K562 (cell line): ENCODE measurements at regions not wholly inside any gene's neighbourhood (a gene's known extent, or its start where the extent isn't known, plus 50 kb on each side); places are given as distances from the start of the nearest gene placed in this dataset.

ENCODE experiments used
- ATAC-seq: fragments of 200-7000 bp; cut with Tn5 transposase; 3 replicates; pipeline ENCODE4 v1.9.1; 2020; ENCODE audit warnings: moderate library complexity
- BruUV-seq: library from RNA; stranded (reverse); fragments of 400-500 nt; replicated peaks from 2 replicates; lab custom pipeline; 2021; lab: Mats Ljungman, UMichigan
- CTCF ChIA-PET: fragments of 300-600 bp; formaldehyde crosslinking; extraction: SDS; loops from one replicate; lab custom pipeline; 2021; ENCODE audit warnings: low intra/inter-chr PET ratio; lab: Yijun Ruan, JAX
- POLR2A ChIA-PET: fragments of 300-600, 350-650 bp; sonication (Branson Sonifier 250); formaldehyde crosslinking; extraction: SDS; loops from one replicate; lab custom pipeline; 2021; ENCODE audit warnings: antibody characterized with exemption, inconsistent platforms; lab: Yijun Ruan, JAX
- DNase-seq, 4 experiments: peaks; one replicate each; pipeline versions ENCODE4 v3.0.0 to v3.0.0-alpha.2; 2011 to 2018; ENCODE audit warnings: low spot score in 3 of 4, mixed read lengths in 3 of 4; ENCODE audit errors: extremely low read depth in 1 of 4
- FAIRE-seq: peaks from 2 replicates; lab custom pipeline; 2011; peaks lifted over from hg19 to GRCh38; lab: Jason Lieb, UNC
- H2AFZ ChIP-seq: 2 replicates; pipeline ENCODE4 v1.6.0; 2011; ENCODE audit warnings: low read depth, low read length, control low read depth, inconsistent platforms
- H3K27ac ChIP-seq: fragments of 200-600 bp; 3 replicates; pipeline ENCODE4 v1.8.0; 2011; ENCODE audit warnings: low read depth, mild to moderate bottlenecking, control low read depth, inconsistent platforms, low read length, moderate library complexity, mixed read lengths; ENCODE audit errors: extremely low read depth
- H3K27me3 ChIP-seq, 2 experiments: fragments of 300-600 bp in 1 of 2; 2 replicates in 1 of 2; 3 replicates in 1 of 2; pipeline versions ENCODE4 v1.6.0 to v1.8.0; 2011; ENCODE audit warnings: inconsistent platforms in 2 of 2, low read length in 2 of 2, mild to moderate bottlenecking in 1 of 2, mixed read lengths in 1 of 2, moderate library complexity in 1 of 2; ENCODE audit not compliant: control insufficient read depth in 2 of 2, insufficient read depth in 2 of 2
- H3K36me3 ChIP-seq: fragments of 300-600 bp; 3 replicates; pipeline ENCODE4 v1.8.0; 2011; ENCODE audit warnings: mild to moderate bottlenecking, low read length, inconsistent platforms; ENCODE audit not compliant: control insufficient read depth, insufficient read depth
- H3K4me1 ChIP-seq, 2 experiments: fragments of 200-600 bp in 1 of 2; replicated peaks in 1 of 2; 2 replicates in 1 of 2; 3 replicates in 1 of 2; pipeline versions ENCODE4 v1.5.1 to v1.8.0; 2011; ENCODE audit warnings: inconsistent platforms in 2 of 2, low read length in 2 of 2, mild to moderate bottlenecking in 1 of 2, mixed read lengths in 1 of 2, moderate library complexity in 1 of 2; ENCODE audit not compliant: control insufficient read depth in 2 of 2, insufficient read depth in 2 of 2
- H3K4me2 ChIP-seq: 2 replicates; pipeline ENCODE4 v1.6.1; 2011; ENCODE audit warnings: low read length, control low read depth, inconsistent platforms, mixed read lengths; ENCODE audit not compliant: insufficient read depth
- H3K4me3 ChIP-seq: fragments of 200-600 bp; sonication (generic), shearing (Covaris generic); 2 replicates; pipeline ENCODE4 v1.5.1; 2016; ENCODE audit warnings: control low read depth, inconsistent platforms
- H3K79me2 ChIP-seq: fragments of 200-600 bp; 3 replicates; pipeline ENCODE4 v1.8.0; 2011; ENCODE audit warnings: low read length, inconsistent platforms; ENCODE audit not compliant: control insufficient read depth, insufficient read depth
- H3K9ac ChIP-seq, 2 experiments: 2 replicates each; pipeline versions ENCODE4 v1.6.0 to v1.6.1; 2011; ENCODE audit warnings: low read depth in 2 of 2, low read length in 2 of 2, control low read depth in 1 of 2, inconsistent platforms in 1 of 2, mild to moderate bottlenecking in 1 of 2, mixed read lengths in 1 of 2; ENCODE audit not compliant: insufficient read depth in 1 of 2
- H3K9me1 ChIP-seq: one replicate; pipeline ENCODE4 v1.6.0; 2011; ENCODE audit warnings: inconsistent platforms, mild to moderate bottlenecking, low read length, moderate library complexity; ENCODE audit not compliant: control insufficient read depth, insufficient read depth
- H3K9me3 ChIP-seq: replicated peaks from 2 replicates; pipeline ENCODE4 v1.5.1; 2011; ENCODE audit warnings: low read depth, low read length, inconsistent platforms; ENCODE audit not compliant: control insufficient read depth, insufficient read depth
- H4K20me1 ChIP-seq: replicated peaks from 2 replicates; pipeline ENCODE4 v1.6.1; 2011; ENCODE audit warnings: low read length, inconsistent platforms, mixed read lengths; ENCODE audit not compliant: control insufficient read depth, insufficient read depth
- C11orf30 ChIP-seq: fragments of 450-650 bp; IDR thresholded peaks from 2 replicates; pipeline ENCODE4 v1.6.1; 2016; ENCODE audit warnings: low read depth, mild to moderate bottlenecking
- CC2D1A ChIP-seq: fragments of 450-650 bp; IDR thresholded peaks from 2 replicates; pipeline ENCODE4 v1.6.1; 2017; ENCODE audit warnings: mild to moderate bottlenecking
- GTF2B ChIP-seq: IDR thresholded peaks from 2 replicates; pipeline ENCODE4 v1.6.1; 2011; ENCODE audit not compliant: insufficient read length; ENCODE audit errors: extremely low read depth
- GTF2F1 ChIP-seq: IDR thresholded peaks from 2 replicates; pipeline ENCODE4 v1.6.1; 2011; ENCODE audit warnings: low read depth, low read length, improper control_type of control experiment
- JUNB ChIP-seq: fragments of 450-650 bp; formaldehyde crosslinking; conservative IDR thresholded peaks from 2 replicates; pipeline ENCODE4 v1.4.0; 2020; ENCODE audit warnings: mild to moderate bottlenecking
- MITF ChIP-seq: IDR thresholded peaks from 2 replicates; pipeline ENCODE4 v1.6.1; 2014; ENCODE audit warnings: antibody characterized with exemption
- TFAM ChIP-seq: fragments of 250-450 bp; sonication (Bioruptor Pico); conservative IDR thresholded peaks from 2 replicates; pipeline ENCODE4 v1.5.0; 2021; ENCODE audit warnings: mild to moderate bottlenecking, moderate library complexity
- XRCC3 ChIP-seq: fragments of 450-650 bp; IDR thresholded peaks from 2 replicates; pipeline ENCODE4 v1.6.1; 2017; ENCODE audit warnings: mild to moderate bottlenecking, moderate library complexity
- ZC3H11A ChIP-seq: IDR thresholded peaks from 2 replicates; pipeline ENCODE4 v1.6.1; 2012; ENCODE audit warnings: low read depth, low read length, improper control_type of control experiment
- ZFP1 ChIP-seq: fragments of 450-650 bp; formaldehyde crosslinking; IDR thresholded peaks from 2 replicates; pipeline ENCODE4 v1.4.0; 2020; ENCODE audit warnings: mild to moderate bottlenecking, mixed read lengths
- ZFPM2 ChIP-seq: fragments of 250-450 bp; sonication (Bioruptor Pico); IDR thresholded peaks from 2 replicates; pipeline ENCODE4 v1.5.1; 2022; ENCODE audit warnings: mild to moderate bottlenecking
- WGBS: fragments of 100-300 bp; shearing (Covaris generic); methylation state at CpG from one replicate; pipeline ENCODE4 v1.1.6; 2016; ENCODE audit warnings: low coverage, mixed read lengths; ENCODE audit not compliant: insufficient coverage; ENCODE audit errors: missing lambda C conversion rate; 5-methylcytosine and 5-hydroxymethylcytosine counted together
- in situ Hi-C: fragments of 300-500 bp; cut with MboI; formaldehyde crosslinking; loops from 4 replicates; pipeline ENCODE4 v1.15.0; 2018; ENCODE audit warnings: inconsistent platforms, mixed read lengths
- intact Hi-C: fragments of 100-400 bp; cut with micrococcal nuclease; formaldehyde crosslinking; loops from 2 replicates; pipeline ENCODE4 v1.14.2; 2022
- TF ChIP-seq, protein P1 (sequence below): sonication (generic); formaldehyde crosslinking; IDR thresholded peaks from 2 replicates; pipeline ENCODE4 v1.8.0; 2022; ENCODE audit warnings: mild to moderate bottlenecking, missing genetic modification reagents
- TF ChIP-seq, protein P2 (sequence below): sonication (generic); formaldehyde crosslinking; IDR thresholded peaks from 2 replicates; pipeline ENCODE4 v1.8.0; 2023; ENCODE audit warnings: mild to moderate bottlenecking, missing genetic modification reagents
- TF ChIP-seq, protein P3 (sequence below): fragments of 250-450 bp; sonication (Bioruptor Pico); IDR thresholded peaks from 2 replicates; pipeline ENCODE4 v1.5.1; 2021; ENCODE audit warnings: mild to moderate bottlenecking

DNA sequence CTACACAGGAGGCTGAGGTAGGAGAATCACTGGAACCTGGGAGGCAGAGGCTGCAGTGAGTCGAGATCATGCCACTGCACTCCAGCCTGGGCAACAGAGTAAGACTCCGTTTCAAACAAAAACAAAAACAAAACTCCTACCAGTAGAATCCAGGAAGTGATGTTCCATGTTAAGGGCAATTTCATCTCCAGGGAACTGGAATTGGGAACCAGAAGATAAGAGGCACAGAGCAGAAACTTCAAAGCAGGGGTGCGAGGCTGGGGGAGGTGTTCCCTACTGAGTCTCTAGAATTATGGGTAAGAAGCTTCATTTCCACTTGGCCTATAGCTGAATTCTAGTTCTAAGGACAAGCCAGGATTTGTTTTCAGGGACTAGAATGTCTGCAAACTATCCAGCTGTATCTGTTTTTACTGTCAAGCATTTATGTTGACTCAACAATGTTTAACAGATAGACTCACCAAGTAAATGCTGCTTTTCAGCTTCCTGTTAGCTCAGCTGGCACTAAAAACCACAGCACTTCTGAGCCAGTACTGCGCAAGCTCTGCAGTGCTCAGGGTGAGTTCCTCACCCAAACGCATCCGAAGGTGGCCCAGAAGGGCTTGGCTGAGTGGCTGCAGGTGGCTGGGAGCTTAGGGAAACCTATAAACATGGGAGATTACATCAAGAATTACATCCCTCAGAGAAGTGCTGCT, 320.1 kb downstream of the MTRR start:
- Histone ChIP-seq H3K9me3 (no peaks in the 10 kb centered on the region; the same call in 1 of the 2 replicates), H3K9me1 (no peaks in the 10 kb centered on the region), H3K4me1 (no peaks in the 10 kb centered on the region), H3K79me2 (no peaks in the 10 kb centered on the region), H3K9ac (no peak overlapping the region), H4K20me1 (no peaks in the 10 kb centered on the region), H3K4me3 (no peak overlapping the region), H3K27me3 (no peaks in the 10 kb centered on the region), H3K36me3 (no peaks in the 10 kb centered on the region), H2AFZ (no peak overlapping the region), H3K27ac (no peak overlapping the region), H3K4me2 (no peak overlapping the region)
- DNase-seq (no peak), FAIRE-seq (no peak), ATAC-seq (no peak)
- POLR2A ChIA-PET: no interaction called here
- WGBS: 3% methylated on average over 6 of the region's 6 CpGs
- BruUV-seq: no TSS peak
- intact Hi-C loops: loop anchor here (10.0 kb wide), 1 partner anchor 264 kb away; no protein-coding TSS in a partner anchor
- in situ Hi-C loops: no loop called here
- CTCF ChIA-PET: no interaction called here
- TF ChIP-seq GTF2F1 (no peak), CC2D1A (no peak), ZFPM2 (CRISPR knock-in tag) (no peak), MITF (no peak), TFAM (CRISPR knock-in tag) (no peak), ZC3H11A (no peak), XRCC3 (no peak), GTF2B (no peak), ZFP1 (CRISPR knock-in tag) (no peak), JUNB (CRISPR knock-in tag) (no peak), C11orf30 (no peak)
- TF ChIP-seq, protein P1, sequence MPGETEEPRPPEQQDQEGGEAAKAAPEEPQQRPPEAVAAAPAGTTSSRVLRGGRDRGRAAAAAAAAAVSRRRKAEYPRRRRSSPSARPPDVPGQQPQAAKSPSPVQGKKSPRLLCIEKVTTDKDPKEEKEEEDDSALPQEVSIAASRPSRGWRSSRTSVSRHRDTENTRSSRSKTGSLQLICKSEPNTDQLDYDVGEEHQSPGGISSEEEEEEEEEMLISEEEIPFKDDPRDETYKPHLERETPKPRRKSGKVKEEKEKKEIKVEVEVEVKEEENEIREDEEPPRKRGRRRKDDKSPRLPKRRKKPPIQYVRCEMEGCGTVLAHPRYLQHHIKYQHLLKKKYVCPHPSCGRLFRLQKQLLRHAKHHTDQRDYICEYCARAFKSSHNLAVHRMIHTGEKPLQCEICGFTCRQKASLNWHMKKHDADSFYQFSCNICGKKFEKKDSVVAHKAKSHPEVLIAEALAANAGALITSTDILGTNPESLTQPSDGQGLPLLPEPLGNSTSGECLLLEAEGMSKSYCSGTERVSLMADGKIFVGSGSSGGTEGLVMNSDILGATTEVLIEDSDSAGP (CRISPR knock-in tag): no peak
- TF ChIP-seq, protein P2, sequence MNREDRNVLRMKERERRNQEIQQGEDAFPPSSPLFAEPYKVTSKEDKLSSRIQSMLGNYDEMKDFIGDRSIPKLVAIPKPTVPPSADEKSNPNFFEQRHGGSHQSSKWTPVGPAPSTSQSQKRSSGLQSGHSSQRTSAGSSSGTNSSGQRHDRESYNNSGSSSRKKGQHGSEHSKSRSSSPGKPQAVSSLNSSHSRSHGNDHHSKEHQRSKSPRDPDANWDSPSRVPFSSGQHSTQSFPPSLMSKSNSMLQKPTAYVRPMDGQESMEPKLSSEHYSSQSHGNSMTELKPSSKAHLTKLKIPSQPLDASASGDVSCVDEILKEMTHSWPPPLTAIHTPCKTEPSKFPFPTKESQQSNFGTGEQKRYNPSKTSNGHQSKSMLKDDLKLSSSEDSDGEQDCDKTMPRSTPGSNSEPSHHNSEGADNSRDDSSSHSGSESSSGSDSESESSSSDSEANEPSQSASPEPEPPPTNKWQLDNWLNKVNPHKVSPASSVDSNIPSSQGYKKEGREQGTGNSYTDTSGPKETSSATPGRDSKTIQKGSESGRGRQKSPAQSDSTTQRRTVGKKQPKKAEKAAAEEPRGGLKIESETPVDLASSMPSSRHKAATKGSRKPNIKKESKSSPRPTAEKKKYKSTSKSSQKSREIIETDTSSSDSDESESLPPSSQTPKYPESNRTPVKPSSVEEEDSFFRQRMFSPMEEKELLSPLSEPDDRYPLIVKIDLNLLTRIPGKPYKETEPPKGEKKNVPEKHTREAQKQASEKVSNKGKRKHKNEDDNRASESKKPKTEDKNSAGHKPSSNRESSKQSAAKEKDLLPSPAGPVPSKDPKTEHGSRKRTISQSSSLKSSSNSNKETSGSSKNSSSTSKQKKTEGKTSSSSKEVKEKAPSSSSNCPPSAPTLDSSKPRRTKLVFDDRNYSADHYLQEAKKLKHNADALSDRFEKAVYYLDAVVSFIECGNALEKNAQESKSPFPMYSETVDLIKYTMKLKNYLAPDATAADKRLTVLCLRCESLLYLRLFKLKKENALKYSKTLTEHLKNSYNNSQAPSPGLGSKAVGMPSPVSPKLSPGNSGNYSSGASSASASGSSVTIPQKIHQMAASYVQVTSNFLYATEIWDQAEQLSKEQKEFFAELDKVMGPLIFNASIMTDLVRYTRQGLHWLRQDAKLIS (CRISPR knock-in tag): no peak
- TF ChIP-seq, protein P3, sequence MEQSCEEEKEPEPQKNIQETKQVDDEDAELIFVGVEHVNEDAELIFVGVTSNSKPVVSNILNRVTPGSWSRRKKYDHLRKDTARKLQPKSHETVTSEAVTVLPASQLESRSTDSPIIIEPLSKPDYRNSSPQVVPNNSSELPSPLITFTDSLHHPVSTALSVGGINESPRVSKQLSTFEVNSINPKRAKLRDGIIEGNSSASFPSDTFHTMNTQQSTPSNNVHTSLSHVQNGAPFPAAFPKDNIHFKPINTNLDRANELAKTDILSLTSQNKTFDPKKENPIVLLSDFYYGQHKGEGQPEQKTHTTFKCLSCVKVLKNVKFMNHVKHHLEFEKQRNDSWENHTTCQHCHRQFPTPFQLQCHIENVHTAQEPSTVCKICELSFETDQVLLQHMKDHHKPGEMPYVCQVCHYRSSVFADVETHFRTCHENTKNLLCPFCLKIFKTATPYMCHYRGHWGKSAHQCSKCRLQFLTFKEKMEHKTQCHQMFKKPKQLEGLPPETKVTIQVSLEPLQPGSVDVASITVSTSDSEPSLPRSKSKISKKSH (CRISPR knock-in tag): no peak
